GM12892 (cell line): ENCODE measurements at regions not wholly inside any gene's neighbourhood (a gene's known extent, or its start where the extent isn't known, plus 50 kb on each side); places are given as distances from the start of the nearest gene placed in this dataset.

Source experiments
- POLR2A ChIP-seq: IDR thresholded peaks from 2 replicates; pipeline ENCODE4 v1.6.1; 2011; ENCODE audit warnings: low read depth, low read length, control low read depth
- POLR2AphosphoS5 ChIP-seq: IDR thresholded peaks from 2 replicates; pipeline ENCODE4 v1.6.1; 2011; ENCODE audit warnings: low read depth, low read length, control low read depth
- TAF1 ChIP-seq: IDR thresholded peaks from 2 replicates; pipeline ENCODE4 v1.6.1; 2011; ENCODE audit warnings: low read depth, mild to moderate bottlenecking, control low read depth, low read length, borderline replicate concordance

DNA sequence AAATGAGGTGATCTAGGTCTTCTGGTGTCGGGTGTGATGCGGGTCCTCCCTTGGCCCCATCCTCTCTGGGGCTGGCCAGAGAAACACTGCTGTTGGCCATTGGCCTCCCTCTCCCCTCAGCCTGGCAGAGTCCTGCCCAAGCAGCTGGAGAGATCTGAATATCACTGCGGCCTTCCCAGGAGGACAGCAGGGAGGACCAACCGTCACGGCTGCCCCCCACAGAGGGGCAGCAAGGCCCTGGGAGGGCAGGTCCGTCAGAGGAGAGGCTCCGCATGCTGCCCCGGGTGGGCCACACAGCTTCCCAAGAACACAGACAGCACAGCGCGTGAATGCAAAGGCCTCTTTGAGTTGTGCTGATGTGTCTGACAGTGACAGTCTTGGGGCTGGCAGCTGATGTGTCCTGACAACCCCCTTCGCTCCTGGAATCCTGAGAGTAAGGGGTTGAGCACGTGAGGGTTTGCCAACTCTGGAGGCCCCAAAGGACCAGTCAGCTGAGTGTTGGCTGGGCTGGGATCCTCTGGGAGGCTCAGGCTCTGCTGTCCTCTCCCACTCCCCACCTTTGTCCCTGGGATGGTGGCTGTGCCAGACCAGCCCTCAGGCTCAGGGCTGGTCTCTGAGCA, 132.5 kb upstream of the UNC5B start:
- no peak for TF ChIP-seq POLR2AphosphoS5
- TF ChIP-seq TAF1: no peak
- TF ChIP-seq POLR2A: no peak
